ENCODE measurements at regions not wholly inside any gene's neighbourhood (a gene's known extent, or its start where the extent isn't known, plus 50 kb on each side); places are given as distances from the start of the nearest gene placed in this dataset.

DNA sequence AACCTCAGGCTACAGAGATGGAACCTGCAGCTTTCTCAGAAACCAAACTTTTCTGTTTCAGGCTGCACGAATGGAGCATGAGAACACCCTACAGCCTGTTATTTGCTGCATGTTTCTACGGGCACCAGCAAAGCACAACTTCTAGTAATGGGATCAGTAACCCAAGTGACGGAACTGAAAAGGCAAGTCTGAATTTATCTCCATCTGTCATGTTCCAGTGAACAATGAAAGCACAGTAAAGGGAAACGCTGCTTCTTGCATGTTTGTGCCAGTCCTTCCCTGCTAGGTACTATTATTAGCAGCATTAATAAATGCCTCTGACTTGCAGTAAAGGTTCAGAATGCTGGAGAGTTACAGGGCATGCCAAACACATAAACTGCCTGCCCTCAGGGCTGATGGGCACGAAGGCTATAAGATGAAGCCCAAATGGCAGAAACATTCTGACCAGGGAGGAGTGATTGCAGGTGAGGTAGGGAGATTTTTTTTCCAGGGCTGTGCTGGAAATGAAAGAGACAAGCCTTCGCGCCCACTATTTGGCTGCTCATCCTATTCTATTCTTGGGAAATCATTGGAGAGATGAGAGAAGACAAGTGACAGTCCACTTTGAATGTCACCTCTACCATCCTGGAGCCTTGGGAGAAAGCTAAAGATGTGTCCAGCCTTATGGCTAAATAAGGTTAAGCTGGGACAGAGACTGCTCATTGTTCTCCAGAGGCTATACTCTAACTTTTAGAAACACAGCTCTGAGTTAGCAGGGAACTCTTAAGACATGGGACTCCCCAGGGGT lies 100.4 kb upstream of the PLXNC1 start:
- peak overlapping the region in 9 of 10 donors; percentile 11 to 86 (median 74) for H3K27ac ChIP-seq
- H3K4me1 ChIP-seq, result peaks cover 4 to 28% (median 13%) of the 10 kb centered on the region in 9 donors
- ATAC-seq, result peak; percentile 68 to 94 (median 86)
- WGBS, 2 donors, result 37 to 54% methylated on average over 7 of the region's 7 CpGs
- peaks cover 0 to 4% (median 0%) of the 10 kb centered on the region in 11 donors for H3K9me3 ChIP-seq
- no peaks in the 10 kb centered on the region for H3K27me3 ChIP-seq
- TF ChIP-seq, protein P1, sequence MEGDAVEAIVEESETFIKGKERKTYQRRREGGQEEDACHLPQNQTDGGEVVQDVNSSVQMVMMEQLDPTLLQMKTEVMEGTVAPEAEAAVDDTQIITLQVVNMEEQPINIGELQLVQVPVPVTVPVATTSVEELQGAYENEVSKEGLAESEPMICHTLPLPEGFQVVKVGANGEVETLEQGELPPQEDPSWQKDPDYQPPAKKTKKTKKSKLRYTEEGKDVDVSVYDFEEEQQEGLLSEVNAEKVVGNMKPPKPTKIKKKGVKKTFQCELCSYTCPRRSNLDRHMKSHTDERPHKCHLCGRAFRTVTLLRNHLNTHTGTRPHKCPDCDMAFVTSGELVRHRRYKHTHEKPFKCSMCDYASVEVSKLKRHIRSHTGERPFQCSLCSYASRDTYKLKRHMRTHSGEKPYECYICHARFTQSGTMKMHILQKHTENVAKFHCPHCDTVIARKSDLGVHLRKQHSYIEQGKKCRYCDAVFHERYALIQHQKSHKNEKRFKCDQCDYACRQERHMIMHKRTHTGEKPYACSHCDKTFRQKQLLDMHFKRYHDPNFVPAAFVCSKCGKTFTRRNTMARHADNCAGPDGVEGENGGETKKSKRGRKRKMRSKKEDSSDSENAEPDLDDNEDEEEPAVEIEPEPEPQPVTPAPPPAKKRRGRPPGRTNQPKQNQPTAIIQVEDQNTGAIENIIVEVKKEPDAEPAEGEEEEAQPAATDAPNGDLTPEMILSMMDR (IDR thresholded peaks at IDR 0.05), result no peak
- DNase-seq, result peak in 1 of 2 donors; percentile 11
- intact Hi-C loops (cut with DNase I), result loop anchor here in 1 of 10 donors (2.0 kb wide), 1 partner anchor 27 kb away; no protein-coding TSS in a partner anchor
- H3K36me3 ChIP-seq, result no peaks in the 10 kb centered on the region
- no peak overlapping the region for H3K4me3 ChIP-seq

DNA sequence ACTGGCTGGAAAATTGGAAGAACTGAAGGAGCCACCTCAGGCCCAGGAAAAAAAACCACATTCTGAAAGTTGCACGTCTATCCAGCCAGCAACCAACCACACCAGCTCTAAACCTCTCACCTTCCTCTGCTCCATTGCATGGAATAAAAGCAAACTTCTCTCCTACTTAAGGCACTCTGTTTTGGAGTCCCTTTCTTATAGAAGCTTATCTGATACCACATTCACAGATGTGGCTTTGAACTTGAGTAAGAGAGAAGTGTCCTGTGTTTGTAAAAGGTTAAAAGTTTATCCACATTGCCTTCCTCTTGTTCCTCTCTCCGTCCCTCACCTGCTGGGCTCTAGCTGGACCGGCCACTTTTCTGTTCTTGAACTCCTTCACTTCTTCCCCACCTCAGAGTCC lies 99.6 kb upstream of the PLXNC1 start:
- TF ChIP-seq, protein P1 (IDR thresholded peaks at IDR 0.05), result no peak
- ATAC-seq (no peak), DNase-seq (no peak)
- intact Hi-C loops (cut with DNase I), result loop anchor here in 1 of 10 donors (2.0 kb wide), 1 partner anchor 26 kb away; no protein-coding TSS in a partner anchor
- Histone ChIP-seq H3K36me3 (no peaks in the 10 kb centered on the region), H3K27me3 (no peaks in the 10 kb centered on the region), H3K27ac (peak overlapping the region in 5 of 10 donors; percentile 74 to 86 (median 82)), H3K4me1 (peaks cover 4 to 31% (median 14%) of the 10 kb centered on the region in 9 donors), H3K9me3 (peaks cover 0 to 4% (median 0%) of the 10 kb centered on the region in 11 donors), H3K4me3 (no peak overlapping the region)
- WGBS, 2 donors, result 83% methylated on average over 3 of the region's 3 CpGs

DNA sequence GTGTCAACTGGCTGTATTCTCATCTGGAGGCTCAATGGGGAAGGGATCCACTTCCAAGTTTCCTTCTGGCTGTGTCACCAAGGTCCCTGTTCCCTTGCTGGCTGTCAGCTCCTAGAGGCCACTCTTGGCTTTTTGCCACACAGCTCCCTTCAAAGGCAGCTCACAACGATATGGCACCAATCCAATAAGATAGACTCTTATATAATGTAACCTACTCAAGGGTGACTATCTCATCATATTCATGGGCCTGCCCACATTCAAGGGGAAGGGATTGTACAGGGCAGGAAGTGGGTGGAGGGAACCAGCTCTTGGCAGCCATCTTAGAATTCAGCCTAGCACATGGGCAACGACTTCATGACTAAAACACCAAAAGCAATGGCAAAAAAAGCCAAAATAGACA lies 98.7 kb upstream of the PLXNC1 start:
- DNase-seq, result no peak
- Histone ChIP-seq H3K36me3 (no peaks in the 10 kb centered on the region), H3K4me1 (peaks cover 4 to 31% (median 14%) of the 10 kb centered on the region in 9 donors), H3K27me3 (no peaks in the 10 kb centered on the region), H3K27ac (no peak overlapping the region), H3K4me3 (no peak overlapping the region), H3K9me3 (peaks cover 0 to 4% (median 0%) of the 10 kb centered on the region in 11 donors)
- 55 to 58% methylated on average over 2 of the region's 2 CpGs for WGBS, 2 donors
- intact Hi-C loops (cut with DNase I), result loop anchor here in 1 of 10 donors (2.0 kb wide), 1 partner anchor 25 kb away; no protein-coding TSS in a partner anchor
- TF ChIP-seq, protein P1 (IDR thresholded peaks at IDR 0.05), result no peak
- ATAC-seq, result no peak

DNA sequence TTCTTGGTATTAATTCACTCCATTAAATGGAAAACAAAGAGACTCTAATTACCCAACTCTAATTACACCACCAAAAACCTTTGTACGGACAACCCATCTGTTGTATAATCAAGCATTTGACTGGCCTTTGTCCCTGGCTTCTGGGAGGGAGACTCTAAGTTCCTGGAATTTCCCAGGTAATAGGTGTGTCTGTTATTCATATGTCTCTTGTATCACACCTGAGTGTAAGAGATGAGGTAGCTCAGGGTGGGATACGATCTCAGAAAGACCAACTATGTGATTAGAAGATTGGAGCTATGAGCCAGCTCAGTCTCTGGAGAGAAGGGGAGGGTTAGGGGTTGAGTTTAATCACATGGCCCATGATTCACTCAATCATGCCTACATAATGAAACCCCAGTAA lies 94.7 kb upstream of the PLXNC1 start:
- TF ChIP-seq, protein P1 (IDR thresholded peaks at IDR 0.05), result no peak
- peaks cover 0 to 27% (median 4%) of the 10 kb centered on the region in 9 donors for H3K4me1 ChIP-seq
- 96 to 99% methylated on average over 2 of the region's 2 CpGs for WGBS, 2 donors

More for the DNA sequence above, 94.7 kb upstream of the PLXNC1 start:
- DNase-seq (no peak), ATAC-seq (no peak)
- intact Hi-C loops (cut with DNase I), result no loop called here
- Histone ChIP-seq H3K27ac (no peak overlapping the region), H3K9me3 (peaks cover 0 to 4% (median 0%) of the 10 kb centered on the region in 11 donors), H3K27me3 (no peaks in the 10 kb centered on the region), H3K4me3 (no peak overlapping the region), H3K36me3 (no peaks in the 10 kb centered on the region)
